NCI-H2029 (cell line): ENCODE measurements at regions not wholly inside any gene's neighbourhood (a gene's known extent, or its start where the extent isn't known, plus 50 kb on each side); places are given as distances from the start of the nearest gene placed in this dataset.

ENCODE experiments used
- DNase-seq: peaks from one replicate; lab custom pipeline; 2025; lab: John Stamatoyannopoulos, UW

DNA sequence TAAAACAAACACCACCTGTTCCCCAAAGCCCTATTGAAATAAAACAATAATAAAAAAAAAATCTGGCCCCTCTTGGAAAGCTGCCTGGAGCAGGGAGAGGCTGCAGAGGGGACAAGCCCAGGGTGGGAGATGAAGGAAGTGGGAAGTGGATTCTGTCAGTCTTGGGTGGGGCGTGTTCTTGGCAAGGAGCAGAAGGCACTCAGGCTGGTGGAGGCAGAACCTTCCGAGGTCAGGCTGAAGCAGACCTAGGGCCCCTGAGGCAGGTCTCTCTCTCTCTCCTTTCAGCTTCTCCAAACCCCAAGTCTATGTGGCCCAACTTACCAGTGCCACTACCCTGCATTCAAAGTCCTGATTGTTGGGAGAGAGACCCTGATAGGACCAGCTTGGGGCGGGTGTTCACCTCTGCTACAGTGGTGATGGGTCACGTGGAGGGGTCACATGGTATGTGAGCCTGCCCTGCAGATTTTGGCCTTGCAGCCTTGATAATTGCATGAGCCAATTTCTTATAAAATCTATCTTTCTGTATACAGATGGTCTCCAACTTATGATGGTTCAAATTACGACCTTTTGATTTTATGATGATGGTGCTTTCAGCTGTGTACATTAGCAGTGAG, 145.4 kb upstream of the C1orf174 start:
- no peak for DNase-seq

DNA sequence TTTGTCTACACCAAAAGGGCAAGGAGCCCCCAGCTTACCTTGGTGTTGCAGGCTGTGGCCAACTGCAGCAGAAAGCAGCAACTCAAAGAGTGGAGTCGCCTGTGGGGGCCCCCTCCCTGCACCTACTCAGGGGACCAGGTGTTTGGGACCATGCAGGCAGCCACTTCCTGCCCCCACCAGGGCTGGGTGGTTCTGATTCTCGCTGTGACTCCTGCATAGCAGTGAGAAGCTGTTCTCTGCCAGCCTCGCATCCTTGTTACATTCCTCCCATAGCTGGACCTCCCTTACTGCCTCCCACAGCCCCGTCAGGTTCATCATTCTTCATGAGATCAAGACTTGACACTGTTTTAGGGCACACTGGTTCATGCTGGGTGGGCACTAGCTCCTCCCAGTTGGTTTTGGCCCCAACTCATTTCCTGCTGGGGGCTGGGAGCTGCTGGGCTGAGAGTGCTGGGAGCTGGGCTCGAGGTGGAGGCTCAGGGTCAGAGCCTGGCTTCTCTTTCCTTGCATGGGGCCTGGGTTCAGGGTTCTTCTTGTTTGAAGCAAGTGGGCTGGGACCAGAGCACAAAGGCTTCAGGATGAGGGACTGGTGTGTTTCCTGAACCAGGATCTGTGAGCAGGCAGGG, 146.9 kb upstream of the C1orf174 start:
- DNase-seq, result no peak

DNA sequence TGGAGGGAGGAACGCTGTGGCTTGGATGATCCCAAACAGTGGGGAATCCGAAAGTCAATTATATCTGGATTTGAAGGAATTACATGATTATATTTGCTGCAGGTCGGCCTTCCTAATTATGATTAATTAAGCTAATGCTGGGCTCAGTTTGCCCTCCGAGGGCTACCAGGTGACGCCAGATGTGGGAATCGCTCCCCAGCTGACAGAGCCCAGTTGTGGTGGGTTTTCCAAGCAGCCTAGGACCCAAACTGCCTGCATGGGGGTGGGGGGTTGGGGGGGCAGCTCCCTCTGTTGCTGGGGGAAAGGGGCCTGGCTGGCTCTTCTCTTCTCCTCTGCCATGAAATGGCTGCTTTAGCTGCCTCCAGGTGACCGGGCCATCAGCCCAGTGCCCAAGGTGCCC, 147.6 kb upstream of the C1orf174 start:
- no peak for DNase-seq

DNA sequence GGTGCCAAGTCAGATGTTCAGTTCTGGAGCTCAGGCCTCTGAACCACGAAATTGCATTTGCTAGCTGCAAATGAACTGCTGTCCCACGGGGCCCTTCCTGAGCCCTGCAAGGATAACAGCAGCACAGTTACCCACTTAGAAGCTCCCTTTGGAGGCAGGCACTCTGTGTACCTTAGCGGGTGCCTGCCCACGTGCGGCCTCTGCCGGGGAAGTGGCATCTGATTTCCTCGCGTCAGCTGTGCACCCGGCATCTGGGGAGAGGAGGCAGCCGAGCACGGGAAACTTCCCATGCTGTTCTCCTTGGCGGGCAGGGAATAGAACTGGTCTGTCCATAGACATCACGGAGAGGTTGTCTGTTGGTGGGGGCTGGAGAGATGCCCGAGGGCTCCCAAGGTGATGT, 148.0 kb upstream of the C1orf174 start:
- DNase-seq, result no peak

DNA sequence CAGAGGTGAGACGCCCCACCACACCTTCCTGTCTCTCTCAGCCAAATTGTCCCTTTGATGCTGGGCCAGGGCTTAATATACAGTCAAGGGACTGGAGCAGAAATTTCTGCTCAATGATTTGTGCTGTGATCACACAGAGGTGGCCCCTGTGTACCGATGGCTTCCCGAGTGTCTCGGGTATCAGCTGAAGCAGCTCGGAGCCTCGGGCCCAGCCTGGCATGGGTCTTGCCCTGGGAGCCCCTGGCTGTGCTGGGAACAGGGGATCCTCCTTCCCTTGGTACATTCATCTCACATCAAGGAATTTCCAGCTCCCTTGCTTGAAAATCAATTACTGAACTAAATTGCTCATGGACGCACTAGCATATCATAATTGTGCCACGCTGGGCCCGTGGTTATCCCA, 148.8 kb upstream of the C1orf174 start:
- no peak for DNase-seq

DNA sequence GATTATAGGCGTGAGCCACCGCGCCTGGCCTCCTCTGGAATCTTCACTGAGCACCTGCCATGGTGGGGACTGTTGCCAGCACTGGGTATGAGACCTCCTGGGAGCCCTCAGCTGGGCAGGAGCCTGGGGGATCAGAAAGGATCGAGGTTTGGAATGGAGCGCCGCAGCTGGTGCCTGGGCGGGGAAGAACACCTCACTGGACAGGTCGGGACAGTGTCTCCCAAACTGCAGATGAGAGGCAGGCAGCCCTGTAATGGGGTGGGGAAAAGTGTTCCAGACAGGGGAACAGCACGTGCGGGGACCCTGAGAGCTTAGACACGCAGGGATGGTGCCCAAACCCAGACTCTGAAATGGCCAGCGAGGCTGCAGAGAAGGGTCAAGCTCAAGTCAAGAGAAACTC, 150.9 kb upstream of the C1orf174 start:
- DNase-seq, result no peak

DNA sequence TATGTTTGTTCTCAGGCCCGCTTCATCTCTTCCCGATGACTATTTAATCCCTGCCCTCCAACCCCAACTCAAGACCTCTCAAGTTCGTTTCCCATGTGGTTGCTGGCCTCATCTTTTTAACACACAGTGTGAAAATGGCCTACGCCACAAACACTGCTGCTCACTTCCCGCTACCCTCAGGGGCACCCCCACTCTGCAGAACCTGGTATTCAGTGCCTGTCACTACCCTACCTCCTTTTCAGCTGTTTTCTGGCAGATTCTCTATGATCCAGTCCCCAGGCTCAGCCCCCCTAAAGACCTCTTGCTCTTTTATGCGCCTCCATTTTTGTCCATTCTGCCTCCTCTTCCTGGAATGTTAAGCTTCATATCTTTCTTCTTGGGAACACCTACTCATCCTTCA, 152.6 kb upstream of the C1orf174 start:
- DNase-seq, result no peak

DNA sequence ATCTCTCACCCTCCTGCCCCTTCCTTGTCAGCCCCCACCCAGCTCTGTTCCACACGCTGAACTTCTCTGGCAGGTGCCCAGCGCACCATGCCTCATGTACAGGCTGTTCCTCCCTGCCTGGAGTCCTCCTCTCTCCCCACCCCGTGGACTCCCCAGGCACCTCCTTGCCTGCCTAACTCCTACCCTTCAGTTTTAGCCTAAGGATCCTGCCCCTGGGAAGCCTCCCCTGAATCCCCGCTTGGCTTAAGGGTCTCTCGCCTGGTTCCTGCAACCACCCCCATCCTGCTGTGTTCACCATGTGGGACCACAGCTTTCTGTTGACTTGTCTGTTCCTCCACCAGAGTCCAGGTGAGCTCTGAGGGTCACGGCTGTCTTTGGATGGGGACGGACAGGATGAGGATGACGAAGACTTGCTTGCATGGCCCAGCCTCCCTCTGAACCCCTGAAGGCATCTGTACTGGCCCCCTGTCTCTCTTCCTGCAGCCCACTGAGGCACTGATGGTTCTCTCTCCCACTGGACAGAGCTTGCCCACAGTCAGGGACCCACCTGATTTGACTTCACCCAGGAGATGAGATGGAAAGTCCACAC, 153.2 kb upstream of the C1orf174 start:
- DNase-seq, result no peak

DNA sequence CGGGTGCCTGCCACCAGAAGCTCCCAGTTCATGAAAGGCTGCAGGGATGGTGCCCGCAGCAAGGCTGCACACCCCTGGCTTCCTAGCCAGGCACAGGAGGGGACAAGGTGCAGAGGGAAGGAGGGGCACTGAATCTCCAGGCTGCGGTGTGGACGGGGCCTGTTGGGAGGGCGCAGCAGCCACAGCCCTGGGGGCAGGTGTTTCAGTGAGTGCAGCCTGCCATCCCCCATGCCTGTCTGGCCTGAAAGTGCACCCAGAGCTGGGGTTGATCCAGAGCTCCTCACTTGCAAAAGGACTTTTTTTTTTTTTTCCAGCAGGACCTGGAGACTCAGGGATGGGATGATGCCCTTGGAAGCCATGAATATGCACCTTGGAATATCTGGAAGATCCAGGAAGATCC, 153.7 kb upstream of the C1orf174 start:
- DNase-seq, result no peak

DNA sequence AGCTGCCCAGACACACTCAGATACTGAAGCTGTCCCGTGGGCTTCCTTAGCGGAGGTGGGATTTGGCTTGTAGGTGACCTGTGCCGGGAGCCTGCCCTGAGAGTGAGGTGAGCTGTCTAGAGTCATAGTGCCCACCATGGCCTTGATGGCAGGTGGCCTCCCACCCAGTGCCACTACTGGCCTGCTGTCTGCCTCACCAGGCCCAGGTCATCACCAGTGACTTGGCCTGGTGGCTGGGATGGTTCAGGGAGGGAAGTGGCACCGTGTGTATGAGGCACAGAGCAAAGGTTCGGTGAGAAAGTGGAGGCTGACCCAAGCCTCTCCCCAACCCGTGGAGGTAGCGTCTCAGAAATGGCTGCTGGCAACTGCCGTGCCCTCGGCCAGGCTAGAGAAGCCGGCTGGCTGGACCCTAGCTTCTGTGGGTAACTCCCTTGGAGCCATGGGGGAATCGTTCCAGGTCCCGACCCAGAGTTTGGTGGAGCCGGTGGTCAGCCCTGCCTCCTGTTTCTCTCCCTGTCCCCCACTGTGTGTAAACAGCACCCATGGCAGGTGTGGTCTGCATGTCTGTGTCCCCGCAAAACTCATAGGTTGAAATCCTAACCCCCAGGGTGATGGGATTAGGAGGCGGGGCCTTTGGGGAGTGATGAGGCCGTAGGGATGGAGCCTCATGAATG, 155.4 kb upstream of the C1orf174 start:
- DNase-seq, result no peak

DNA sequence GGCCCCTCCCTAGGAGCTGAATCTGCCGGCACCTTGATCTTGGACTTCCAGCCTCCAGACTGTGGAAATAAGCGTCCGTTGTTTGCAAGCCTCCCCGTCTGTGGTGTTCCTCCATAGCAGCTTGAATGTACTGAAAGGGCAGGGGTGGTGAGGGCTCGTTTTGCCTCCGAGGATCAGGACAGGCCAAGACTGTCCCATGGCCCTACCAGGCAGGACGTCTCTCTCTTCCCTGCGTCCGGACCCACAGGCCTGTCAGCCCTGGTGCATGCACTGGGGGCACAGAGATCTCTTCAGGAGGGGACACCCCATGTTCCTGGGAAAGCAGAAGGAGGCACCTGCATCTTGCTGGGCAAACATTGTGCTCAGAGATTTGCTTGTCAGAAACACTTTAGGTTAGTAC, 156.3 kb upstream of the C1orf174 start:
- no peak for DNase-seq

DNA sequence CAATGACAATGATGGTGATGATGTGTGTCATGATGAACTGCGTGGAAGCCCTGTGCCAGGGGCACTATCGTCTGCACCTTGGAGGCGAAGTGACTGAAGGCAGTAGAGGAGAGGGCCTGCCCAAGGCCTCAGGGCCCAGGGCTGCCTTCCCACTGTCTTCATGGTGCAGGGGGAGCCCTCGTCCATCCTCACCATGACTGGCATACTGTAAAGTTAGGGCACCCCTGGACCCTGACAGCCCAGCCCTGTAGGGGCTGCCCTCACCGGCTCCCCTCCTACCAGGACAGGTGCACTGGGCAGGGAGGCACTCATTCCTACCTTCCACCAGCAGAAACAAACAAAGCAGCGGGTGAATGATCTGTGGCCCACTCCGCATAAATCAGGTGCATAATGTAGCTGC, 156.9 kb upstream of the C1orf174 start:
- no peak for DNase-seq

DNA sequence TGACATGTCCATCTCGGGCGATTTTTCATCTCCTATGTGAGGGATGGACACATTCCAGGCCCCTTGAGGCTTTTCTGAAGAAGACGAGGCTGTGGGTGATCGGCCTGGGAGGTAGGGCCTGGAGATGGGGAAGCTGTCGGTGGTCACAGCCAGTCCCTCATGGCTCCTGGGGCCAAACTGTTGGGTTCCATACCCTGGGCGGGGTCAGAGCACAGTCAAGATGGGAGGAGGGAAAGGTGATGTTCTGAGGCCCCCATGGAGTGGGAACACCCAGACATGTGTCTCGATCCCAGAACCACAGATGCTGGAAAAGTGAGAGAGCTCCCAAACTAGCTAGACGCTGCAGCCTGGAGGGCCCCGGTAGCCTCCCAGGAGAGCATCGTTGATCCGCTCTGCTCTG, 157.5 kb upstream of the C1orf174 start:
- DNase-seq, result no peak

DNA sequence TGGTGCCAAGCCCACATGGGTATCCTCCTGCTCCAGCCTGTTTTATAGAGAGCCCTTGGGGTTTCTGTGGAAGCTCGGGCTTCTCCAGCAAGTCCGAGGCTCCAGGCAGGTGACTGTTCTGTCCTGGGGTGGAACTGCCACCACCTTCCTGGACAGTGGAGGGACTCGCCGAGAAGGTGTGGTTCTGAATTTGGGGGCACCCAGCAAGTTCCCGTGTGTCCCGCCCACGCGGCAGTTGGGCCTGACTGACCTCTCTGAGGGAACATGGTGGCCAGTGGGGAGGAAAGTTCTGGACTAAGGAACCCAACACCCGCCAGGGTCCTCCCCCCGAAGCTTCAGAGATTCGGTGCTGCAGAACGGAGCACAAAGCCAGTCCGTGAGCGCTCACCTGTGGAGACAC, 158.1 kb upstream of the C1orf174 start:
- DNase-seq, result no peak

DNA sequence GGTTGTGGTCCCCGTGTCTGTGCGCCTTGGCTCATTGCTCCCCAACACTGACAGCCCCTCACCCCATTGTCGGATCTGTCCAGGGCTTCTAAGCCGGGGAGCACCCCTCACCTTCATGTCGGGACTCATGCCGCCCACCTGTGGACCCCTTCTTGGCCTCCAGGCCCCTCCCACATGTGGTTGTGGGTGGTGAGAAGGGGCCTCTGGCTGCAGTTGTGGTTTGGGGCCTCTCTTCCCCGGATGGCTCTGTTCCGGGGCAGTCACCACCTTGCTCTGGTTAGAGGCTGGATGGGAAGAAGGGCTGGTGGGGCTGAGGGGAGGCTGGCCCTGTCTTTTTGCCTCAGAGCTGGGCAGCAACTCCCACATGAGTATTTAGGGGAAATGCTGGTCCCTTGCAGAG, 158.6 kb upstream of the C1orf174 start:
- DNase-seq, result no peak

DNA sequence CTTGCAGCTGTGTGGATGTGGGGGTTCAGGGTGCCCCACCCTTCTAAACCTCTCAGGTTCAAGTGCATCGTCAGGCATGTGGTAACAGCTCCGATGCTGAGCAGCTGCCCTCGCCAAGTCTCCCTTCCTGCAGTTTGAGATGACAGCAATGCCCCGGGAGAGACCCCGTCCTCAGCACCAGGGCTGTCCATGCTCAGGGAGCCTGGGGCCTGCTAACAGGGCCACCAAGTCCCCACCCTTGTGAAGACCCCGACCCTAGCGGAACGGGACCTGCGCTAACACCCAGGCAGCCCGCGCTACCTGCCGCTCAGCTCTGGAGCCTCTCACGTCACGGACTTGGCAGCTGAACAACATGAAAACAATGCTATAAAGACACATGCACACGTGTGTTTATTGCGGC, 159.2 kb upstream of the C1orf174 start:
- no peak for DNase-seq

DNA sequence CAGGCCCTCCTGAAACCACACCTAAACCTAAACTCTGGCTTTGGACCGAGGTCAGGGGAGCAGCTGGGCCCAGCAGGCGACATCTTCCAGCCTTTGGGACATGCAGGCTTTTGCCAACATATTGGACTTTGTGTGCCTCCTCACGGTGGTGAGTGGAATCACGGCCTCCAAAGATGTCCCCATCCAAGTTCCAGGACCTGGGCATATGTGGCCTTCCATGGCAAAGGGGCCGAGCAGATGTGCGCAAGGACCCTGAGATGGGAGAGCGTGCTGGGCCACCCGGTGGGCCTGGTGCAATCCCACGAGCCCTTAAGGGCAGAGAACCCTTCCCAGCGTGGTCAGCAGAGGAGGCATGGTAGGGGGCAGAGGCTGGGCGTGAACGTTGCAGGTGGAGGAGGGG, 160.8 kb upstream of the C1orf174 start:
- no peak for DNase-seq

DNA sequence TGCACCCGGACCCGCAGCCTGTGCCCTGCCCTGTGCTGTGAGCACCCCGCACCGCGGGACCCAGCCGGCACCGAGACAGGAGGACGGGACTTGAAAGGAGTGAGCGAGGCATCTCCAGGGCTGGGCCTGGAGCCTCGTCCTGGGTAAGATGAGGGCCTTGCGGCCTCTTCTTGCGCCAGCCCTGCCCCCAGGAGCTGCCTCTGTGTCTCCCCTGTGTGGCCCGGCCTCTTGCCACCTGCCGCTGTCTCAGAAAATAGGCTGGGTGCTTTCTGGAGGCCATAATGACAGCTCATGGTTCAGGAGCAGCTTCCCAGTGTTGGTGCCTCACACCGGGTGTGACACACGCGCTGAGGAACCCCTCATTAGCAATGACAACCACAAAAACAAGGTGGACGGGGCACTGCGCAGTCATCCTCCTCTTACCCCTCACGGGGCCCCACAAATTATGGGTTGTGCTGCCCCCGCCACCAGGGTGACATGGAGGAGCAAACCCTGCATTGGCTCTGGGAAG, 161.5 kb upstream of the C1orf174 start:
- no peak for DNase-seq

DNA sequence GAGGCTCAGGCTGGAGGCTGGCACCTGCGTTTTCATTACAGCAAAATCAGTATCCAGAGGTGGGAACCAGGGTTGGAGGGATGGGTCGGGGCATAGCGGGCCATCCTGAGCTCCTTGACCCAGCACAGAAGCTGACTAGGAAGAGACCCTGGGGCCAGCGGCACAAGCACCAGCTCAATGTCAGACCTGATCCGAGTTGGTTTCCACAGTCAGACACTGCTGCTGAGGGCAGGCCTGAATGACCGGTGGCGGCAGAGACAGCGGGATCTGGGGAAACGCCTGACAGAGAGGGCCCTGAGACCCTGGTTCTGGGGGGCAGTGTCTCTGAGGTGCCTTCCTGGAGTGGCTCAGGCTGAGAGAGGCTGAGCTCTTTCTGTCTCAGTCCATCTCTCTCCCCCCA, 162.0 kb upstream of the C1orf174 start:
- DNase-seq, result no peak

DNA sequence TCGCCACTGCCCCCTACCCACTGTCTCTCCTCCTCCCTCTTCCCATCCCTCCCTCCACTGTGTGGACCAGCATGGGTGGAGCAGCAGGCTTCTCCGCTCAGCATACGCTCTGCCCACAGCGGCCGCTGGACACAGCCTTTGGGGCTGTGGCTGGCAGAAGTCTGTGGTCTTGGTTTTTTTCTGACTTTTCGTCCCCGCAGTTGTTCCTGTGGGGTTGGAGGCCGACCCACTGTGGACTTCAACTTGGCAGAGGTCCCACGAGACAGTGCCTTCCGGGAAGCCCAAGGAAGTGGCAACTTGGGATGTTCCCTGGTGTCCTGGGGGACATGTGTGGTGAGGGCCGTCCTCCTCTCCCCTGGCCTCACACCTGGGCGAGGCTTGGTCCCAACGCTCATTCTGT, 162.5 kb upstream of the C1orf174 start:
- no peak for DNase-seq

DNA sequence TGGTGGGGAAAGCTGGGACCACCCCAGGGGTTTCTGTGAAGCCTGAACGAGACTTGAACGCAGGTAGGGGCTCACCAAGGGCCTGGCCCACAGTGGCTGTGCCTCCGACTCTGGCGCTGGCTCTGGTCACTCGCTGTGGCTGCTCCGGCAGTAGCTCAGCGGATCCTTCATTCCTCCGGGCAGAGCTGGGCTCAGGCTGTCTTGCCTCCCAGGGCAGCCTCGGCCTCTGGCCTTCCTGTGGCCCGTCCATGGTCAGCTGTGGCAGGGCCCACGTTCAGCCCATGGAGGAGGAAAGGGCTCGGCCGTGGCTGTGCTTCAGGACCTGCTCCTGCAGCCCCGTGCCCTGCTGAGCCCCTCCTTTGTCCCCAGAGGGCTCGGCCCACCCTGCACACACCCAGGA, 162.9 kb upstream of the C1orf174 start:
- no peak for DNase-seq

DNA sequence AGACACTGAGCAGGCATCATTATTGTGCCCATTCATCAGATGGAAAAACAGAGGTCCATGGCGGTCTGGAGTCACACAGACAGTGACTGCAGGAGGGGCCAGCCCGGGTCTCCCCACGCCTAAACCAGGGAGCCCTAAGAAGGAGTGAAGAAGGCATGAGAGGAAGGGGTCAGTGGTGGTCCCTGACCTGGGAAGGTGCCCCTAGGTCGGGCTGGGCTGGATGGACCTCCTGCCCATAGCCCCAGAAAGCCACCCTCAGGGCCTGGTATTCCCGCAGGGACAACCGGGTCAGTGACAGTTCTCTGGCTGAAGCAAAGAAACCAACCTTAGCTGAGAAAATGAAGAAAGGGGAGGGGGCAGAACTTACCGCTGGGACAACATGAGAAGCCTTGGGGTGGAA, 163.4 kb upstream of the C1orf174 start:
- no peak for DNase-seq

DNA sequence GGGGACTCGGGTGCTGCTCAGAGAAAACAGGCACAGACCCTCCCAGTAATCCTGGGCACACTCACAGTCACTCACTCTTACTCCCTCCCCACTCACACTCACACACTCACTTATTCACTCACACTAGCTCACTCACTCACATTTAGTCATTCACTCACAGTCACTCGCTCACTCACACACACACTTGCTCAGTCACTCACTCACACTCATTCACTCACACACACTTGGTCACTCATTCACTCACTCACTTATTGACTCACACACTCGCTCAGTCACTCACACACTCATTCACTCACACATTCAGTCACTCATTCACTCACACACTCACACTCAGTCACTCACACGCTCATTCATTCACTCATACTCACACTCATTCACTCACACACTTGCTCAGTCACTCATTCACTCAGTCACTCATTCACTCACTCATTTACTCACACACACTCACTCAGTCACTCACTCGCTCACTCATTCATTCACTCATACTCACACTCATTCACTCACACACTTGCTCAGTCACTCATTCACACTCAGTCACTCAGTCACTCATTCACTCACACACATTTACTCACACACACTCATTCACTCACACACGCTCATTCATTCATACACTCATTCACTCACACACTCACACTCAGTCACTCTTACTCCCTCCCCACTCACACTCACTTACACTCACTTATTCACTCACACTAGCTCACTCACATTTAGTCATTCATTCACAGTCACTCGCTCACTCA, 164.2 kb upstream of the C1orf174 start:
- no peak for DNase-seq
